ENCODE measurements at regions not wholly inside any gene's neighbourhood (a gene's known extent, or its start where the extent isn't known, plus 50 kb on each side); places are given as distances from the start of the nearest gene placed in this dataset.

GRCh38 chr6:80404889-80405288 lies 298.4 kb downstream of the BCKDHB start:
- TF ChIP-seq, protein P1, sequence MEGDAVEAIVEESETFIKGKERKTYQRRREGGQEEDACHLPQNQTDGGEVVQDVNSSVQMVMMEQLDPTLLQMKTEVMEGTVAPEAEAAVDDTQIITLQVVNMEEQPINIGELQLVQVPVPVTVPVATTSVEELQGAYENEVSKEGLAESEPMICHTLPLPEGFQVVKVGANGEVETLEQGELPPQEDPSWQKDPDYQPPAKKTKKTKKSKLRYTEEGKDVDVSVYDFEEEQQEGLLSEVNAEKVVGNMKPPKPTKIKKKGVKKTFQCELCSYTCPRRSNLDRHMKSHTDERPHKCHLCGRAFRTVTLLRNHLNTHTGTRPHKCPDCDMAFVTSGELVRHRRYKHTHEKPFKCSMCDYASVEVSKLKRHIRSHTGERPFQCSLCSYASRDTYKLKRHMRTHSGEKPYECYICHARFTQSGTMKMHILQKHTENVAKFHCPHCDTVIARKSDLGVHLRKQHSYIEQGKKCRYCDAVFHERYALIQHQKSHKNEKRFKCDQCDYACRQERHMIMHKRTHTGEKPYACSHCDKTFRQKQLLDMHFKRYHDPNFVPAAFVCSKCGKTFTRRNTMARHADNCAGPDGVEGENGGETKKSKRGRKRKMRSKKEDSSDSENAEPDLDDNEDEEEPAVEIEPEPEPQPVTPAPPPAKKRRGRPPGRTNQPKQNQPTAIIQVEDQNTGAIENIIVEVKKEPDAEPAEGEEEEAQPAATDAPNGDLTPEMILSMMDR (IDR thresholded peaks at IDR 0.05): no peak
- no peak for TF ChIP-seq POLR2A (IDR thresholded peaks at IDR 0.05)

All from transverse colon (tissue), 3 donors.